ENCODE measurements at regions not wholly inside any gene's neighbourhood (a gene's known extent, or its start where the extent isn't known, plus 50 kb on each side); places are given as distances from the start of the nearest gene placed in this dataset.
"Not testable (repeated sequence)": the region's sequence is repeated elsewhere in the genome, so short reads cannot be mapped to it uniquely, and the experiment has no call there.

DNA sequence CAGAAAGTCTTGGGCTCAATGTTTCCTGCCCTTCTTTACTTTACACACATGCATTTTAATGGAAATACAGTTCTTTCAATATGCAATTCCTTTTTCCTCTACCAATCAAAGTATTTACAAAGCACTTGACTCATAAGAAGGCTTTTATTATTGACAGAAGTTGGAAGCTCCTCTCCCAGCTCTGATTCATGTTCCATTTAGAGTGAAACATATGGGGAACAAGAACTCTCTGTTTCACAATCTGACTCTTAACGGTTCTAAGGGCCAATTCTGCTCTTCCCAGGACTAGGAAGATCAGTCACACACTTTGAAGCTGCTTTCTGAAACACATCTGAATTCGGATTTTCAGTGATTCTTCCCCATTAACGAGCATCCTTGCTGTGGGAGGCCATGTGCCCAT is 300.5 kb downstream of the ANAPC1 start:
- DNase-seq; H3K4me1 Mint-ChIP-seq (ENCODE audit: low read depth); H3K36me3 Mint-ChIP-seq (ENCODE audit: insufficient read depth in 2 of 2); H3K4me3 Mint-ChIP-seq; ATAC-seq (replicated peaks in 1 of 2); H3K27ac Mint-ChIP-seq; H3K9me3 Mint-ChIP-seq; H3K27me3 Mint-ChIP-seq (ENCODE audit: low read depth): not testable (repeated sequence)

GRCh38 chr2:111584540-111584939 is 299.5 kb downstream of the ANAPC1 start:
- H3K9me3 Mint-ChIP-seq; DNase-seq; H3K27ac Mint-ChIP-seq; H3K27me3 Mint-ChIP-seq (ENCODE audit: low read depth); ATAC-seq (replicated peaks in 1 of 2); H3K4me1 Mint-ChIP-seq (ENCODE audit: low read depth); H3K4me3 Mint-ChIP-seq; H3K36me3 Mint-ChIP-seq (ENCODE audit: insufficient read depth in 2 of 2): not testable (repeated sequence)

DNA sequence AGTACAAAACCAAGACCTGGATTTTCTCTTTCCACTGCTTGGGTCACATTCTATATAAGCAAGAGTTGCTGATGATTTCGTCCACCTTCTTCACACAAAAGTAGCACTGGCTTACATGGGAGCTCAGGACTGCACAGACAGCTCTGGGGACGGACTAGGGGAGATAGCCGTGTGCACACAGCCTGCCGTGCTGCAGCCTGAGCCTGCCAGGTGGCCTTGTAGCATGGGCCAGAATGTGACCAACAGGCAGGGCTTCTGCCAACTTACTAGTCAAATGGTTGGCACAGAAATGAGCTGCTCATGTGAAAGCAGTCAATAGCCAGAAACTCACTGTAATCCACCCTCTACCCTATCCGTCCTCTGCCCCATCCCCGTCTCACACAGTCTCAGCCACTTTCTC is 299.0 kb downstream of the ANAPC1 start:
- DNase-seq; H3K9me3 Mint-ChIP-seq; ATAC-seq (replicated peaks in 1 of 2); H3K4me3 Mint-ChIP-seq; H3K4me1 Mint-ChIP-seq (ENCODE audit: low read depth); H3K36me3 Mint-ChIP-seq (ENCODE audit: insufficient read depth in 2 of 2); H3K27me3 Mint-ChIP-seq (ENCODE audit: low read depth); H3K27ac Mint-ChIP-seq: not testable (repeated sequence)

- not testable (repeated sequence) for ATAC-seq (replicated peaks in 1 of 2); H3K9me3 Mint-ChIP-seq; H3K4me1 Mint-ChIP-seq (ENCODE audit: low read depth); H3K27ac Mint-ChIP-seq; DNase-seq; H3K4me3 Mint-ChIP-seq; H3K27me3 Mint-ChIP-seq (ENCODE audit: low read depth); H3K36me3 Mint-ChIP-seq (ENCODE audit: insufficient read depth in 2 of 2)
Observed at GRCh38 chr2:111586014-111586413, 298.0 kb downstream of the ANAPC1 start.

GRCh38 chr2:111595072-111595471 is 288.9 kb downstream of the ANAPC1 start:
- not testable (repeated sequence) for DNase-seq; ATAC-seq (replicated peaks in 1 of 2); H3K4me3 Mint-ChIP-seq; H3K27ac Mint-ChIP-seq; H3K4me1 Mint-ChIP-seq (ENCODE audit: low read depth); H3K9me3 Mint-ChIP-seq; H3K36me3 Mint-ChIP-seq (ENCODE audit: insufficient read depth in 2 of 2)
- peaks cover 13% of the 10 kb centered on the region for H3K27me3 Mint-ChIP-seq (ENCODE audit: low read depth)

DNA sequence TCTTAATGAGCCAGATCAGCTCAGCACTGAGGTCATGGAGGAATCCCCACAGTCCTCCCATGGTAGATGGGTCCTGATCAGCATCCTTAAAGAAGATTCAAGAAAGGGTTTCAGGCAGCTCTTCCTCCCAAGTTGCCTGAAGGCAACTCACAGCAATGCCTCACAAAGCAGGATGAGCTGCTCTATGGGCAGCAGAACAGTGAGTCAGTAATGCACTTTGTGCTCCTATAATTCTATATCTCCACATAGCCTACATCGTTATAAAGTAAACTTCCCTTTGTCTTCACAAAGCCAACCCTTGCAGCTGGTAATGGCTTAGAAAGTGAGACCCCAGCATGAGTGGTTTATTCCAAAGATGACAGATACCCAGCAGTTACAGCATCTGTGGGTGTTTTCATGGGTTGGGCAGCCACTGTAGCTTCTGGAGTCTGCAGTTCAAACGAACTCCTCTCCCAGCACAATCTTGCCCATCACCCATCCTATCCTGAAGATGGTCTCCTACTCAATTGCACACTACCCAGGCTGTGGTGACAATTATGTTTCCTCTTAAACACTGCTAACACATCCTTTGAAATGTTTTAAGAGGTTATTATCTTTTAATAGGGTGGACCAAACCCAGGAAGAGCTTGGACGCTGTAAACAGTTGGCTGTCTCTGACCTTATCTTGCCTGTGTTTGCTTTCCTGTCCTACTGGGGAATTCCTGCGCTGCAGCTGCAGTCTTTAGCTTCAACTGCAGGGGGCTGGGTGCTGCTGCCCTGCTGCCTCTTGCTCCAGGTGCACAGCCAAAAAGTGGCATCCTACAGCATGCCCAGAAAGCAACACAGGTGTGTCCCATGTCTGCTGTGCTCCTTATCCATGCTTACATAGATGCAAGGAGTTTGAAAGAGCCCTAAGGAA is 286.9 kb downstream of the ANAPC1 start:
- not testable (repeated sequence) for H3K4me3 Mint-ChIP-seq; H3K4me1 Mint-ChIP-seq (ENCODE audit: low read depth); H3K9me3 Mint-ChIP-seq; DNase-seq; H3K36me3 Mint-ChIP-seq (ENCODE audit: insufficient read depth in 2 of 2); H3K27ac Mint-ChIP-seq
- peaks cover 13% of the 10 kb centered on the region for H3K27me3 Mint-ChIP-seq (ENCODE audit: low read depth)
- ATAC-seq (replicated peaks in 1 of 2) = peak in 1 of 2 donors; percentile 27

DNA sequence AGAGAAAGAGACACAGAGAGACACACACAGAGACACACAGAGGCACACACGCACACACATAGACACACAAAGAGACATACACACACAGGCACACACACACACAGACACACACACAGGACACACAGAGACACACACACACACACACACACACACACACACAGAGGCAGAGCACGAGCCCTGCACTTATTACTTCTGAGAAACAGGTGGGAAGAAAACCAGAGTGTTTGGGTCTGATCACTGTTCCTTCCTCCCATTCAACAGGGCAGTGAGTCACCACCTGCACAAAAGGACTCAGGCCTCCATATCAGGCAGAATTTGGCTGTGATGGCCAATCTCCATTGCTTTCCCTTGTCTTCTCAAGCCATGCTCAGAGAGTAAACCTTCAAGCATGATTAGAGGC is 285.0 kb downstream of the ANAPC1 start:
- DNase-seq; H3K4me1 Mint-ChIP-seq (ENCODE audit: low read depth); H3K9me3 Mint-ChIP-seq; H3K27ac Mint-ChIP-seq; H3K4me3 Mint-ChIP-seq; H3K36me3 Mint-ChIP-seq (ENCODE audit: insufficient read depth in 2 of 2): not testable (repeated sequence)
- H3K27me3 Mint-ChIP-seq (ENCODE audit: low read depth) = peaks cover 19% of the 10 kb centered on the region
- peak; percentile 40 to 56 for ATAC-seq (replicated peaks in 1 of 2)

DNA sequence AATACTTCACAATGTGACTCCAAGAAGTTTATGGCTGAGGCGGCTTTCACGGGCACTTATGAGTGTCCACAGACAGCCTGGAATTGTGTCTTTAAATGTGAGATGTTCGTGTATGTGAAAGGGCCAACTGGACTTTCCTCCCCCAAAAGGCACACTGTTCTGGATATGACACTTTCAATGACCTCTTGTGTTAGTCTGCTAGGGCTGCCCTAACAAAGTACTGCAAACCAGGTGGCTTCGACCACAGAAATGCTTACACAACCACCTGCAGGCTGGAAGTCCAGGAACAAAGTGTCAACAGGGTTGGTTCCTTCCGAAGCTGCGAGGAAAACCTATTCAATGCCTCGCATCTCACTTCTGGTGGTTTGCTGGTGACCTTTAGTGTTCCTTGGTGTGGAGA is 281.7 kb downstream of the ANAPC1 start:
- not testable (repeated sequence) for ATAC-seq (replicated peaks in 1 of 2); H3K36me3 Mint-ChIP-seq (ENCODE audit: insufficient read depth in 2 of 2); H3K4me3 Mint-ChIP-seq; H3K4me1 Mint-ChIP-seq (ENCODE audit: low read depth); H3K9me3 Mint-ChIP-seq; DNase-seq; H3K27ac Mint-ChIP-seq
- peaks cover 19% of the 10 kb centered on the region for H3K27me3 Mint-ChIP-seq (ENCODE audit: low read depth)

GRCh38 chr2:111605798-111606197 is 278.2 kb downstream of the ANAPC1 start:
- not testable (repeated sequence) for H3K36me3 Mint-ChIP-seq (ENCODE audit: insufficient read depth in 2 of 2); H3K4me1 Mint-ChIP-seq (ENCODE audit: low read depth); H3K9me3 Mint-ChIP-seq; H3K27ac Mint-ChIP-seq; DNase-seq; H3K4me3 Mint-ChIP-seq; ATAC-seq (replicated peaks in 1 of 2); H3K27me3 Mint-ChIP-seq (ENCODE audit: low read depth)

GRCh38 chr2:111606632-111607031 is 277.4 kb downstream of the ANAPC1 start:
- H3K27ac Mint-ChIP-seq; H3K9me3 Mint-ChIP-seq; H3K36me3 Mint-ChIP-seq (ENCODE audit: insufficient read depth in 2 of 2); H3K4me1 Mint-ChIP-seq (ENCODE audit: low read depth); DNase-seq; ATAC-seq (replicated peaks in 1 of 2); H3K27me3 Mint-ChIP-seq (ENCODE audit: low read depth); H3K4me3 Mint-ChIP-seq: not testable (repeated sequence)

GRCh38 chr2:111609146-111609844 is 274.7 kb downstream of the ANAPC1 start:
- DNase-seq; H3K27ac Mint-ChIP-seq; H3K27me3 Mint-ChIP-seq (ENCODE audit: low read depth); H3K4me1 Mint-ChIP-seq (ENCODE audit: low read depth); H3K4me3 Mint-ChIP-seq; ATAC-seq (replicated peaks in 1 of 2); H3K36me3 Mint-ChIP-seq (ENCODE audit: insufficient read depth in 2 of 2); H3K9me3 Mint-ChIP-seq: not testable (repeated sequence)

- not testable (repeated sequence) for H3K27ac Mint-ChIP-seq; H3K4me1 Mint-ChIP-seq (ENCODE audit: low read depth); DNase-seq; H3K36me3 Mint-ChIP-seq (ENCODE audit: insufficient read depth in 2 of 2); H3K4me3 Mint-ChIP-seq; ATAC-seq (replicated peaks in 1 of 2); H3K9me3 Mint-ChIP-seq; H3K27me3 Mint-ChIP-seq (ENCODE audit: low read depth)
Observed at GRCh38 chr2:111610035-111610434, 274.0 kb downstream of the ANAPC1 start.

DNA sequence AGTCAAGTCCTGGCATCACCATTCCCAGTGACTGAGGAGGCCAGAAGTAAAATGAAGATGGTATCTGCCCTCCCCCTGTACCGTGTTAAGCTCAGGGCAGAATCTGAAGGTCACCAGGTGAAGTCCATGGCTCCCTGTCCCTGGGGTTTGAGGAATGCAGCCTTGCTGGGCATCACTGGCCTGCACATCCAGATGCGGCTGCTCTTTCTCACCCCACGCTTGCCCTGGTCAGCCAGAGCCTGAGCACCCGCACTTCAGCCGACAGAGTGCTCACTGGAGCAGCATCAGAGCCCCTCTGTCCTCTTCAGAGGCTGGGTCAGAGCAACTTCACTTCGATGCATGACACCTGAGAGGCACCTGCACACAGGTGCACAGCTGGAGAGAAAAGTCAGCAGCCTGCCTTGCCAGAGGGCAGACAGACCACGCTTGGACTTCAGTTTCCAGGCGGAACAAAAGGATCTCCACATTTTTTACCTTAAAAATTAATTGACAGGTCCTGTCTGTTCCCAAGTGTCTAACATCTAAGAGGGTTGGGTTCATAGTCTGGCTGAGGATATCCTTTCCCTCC is 267.3 kb downstream of the ANAPC1 start:
- no peak overlapping the region for H3K4me3 Mint-ChIP-seq
- ATAC-seq (replicated peaks in 1 of 2) = no peak
- H3K27me3 Mint-ChIP-seq (ENCODE audit: low read depth) = peaks cover 15% of the 10 kb centered on the region
- H3K27ac Mint-ChIP-seq = no peak overlapping the region
- peaks cover 6% of the 10 kb centered on the region for H3K4me1 Mint-ChIP-seq (ENCODE audit: low read depth)
- no peaks in the 10 kb centered on the region for H3K36me3 Mint-ChIP-seq (ENCODE audit: insufficient read depth in 2 of 2)
- DNase-seq = no peak
- no peaks in the 10 kb centered on the region for H3K9me3 Mint-ChIP-seq

Measured in activated T-cell treated with anti-CD3 and anti-CD28 coated beads, Interleukin-2, amount 50 U/mL, for 72 hours (primary cell).